Endothelial cell (in vitro differentiated cells): ENCODE measurements at regions not wholly inside any gene's neighbourhood (a gene's known extent, or its start where the extent isn't known, plus 50 kb on each side); places are given as distances from the start of the nearest gene placed in this dataset.

Source experiments
- DNase-seq: peaks from one replicate; pipeline ENCODE4 v3.0.0; 2021; ENCODE audit warnings: low spot score
- H3K27ac Mint-ChIP-seq: one replicate; pipeline ENCODE4 v1.8.0; 2021; ENCODE audit warnings: mixed read lengths, inconsistent platforms; ENCODE audit not compliant: unreplicated experiment
- H3K27me3 Mint-ChIP-seq: one replicate; pipeline ENCODE4 v1.8.0; 2021; ENCODE audit warnings: mild to moderate bottlenecking, moderate library complexity, mixed read lengths, inconsistent platforms; ENCODE audit not compliant: unreplicated experiment
- H3K36me3 Mint-ChIP-seq: one replicate; pipeline ENCODE4 v1.8.0; 2021; ENCODE audit warnings: mild to moderate bottlenecking, low read depth, mixed read lengths, inconsistent platforms; ENCODE audit not compliant: unreplicated experiment
- H3K4me1 Mint-ChIP-seq: one replicate; pipeline ENCODE4 v1.8.0; 2021; ENCODE audit warnings: mild to moderate bottlenecking, mixed read lengths, inconsistent platforms; ENCODE audit not compliant: unreplicated experiment
- H3K4me3 Mint-ChIP-seq: one replicate; pipeline ENCODE4 v1.8.0; 2021; ENCODE audit warnings: mild to moderate bottlenecking, mixed read lengths, inconsistent platforms; ENCODE audit not compliant: unreplicated experiment
- H3K9me3 Mint-ChIP-seq: one replicate; pipeline ENCODE4 v1.8.0; 2021; ENCODE audit warnings: mixed read lengths, inconsistent platforms; ENCODE audit not compliant: unreplicated experiment
- CTCF ChIP-seq: fragments of 200-600 bp; sonication (generic); IDR thresholded peaks from one replicate; pipeline ENCODE4 v1.5.0; 2021; ENCODE audit warnings: antibody characterized with exemption; ENCODE audit not compliant: unreplicated experiment

- H3K27me3 Mint-ChIP-seq = no peaks in the 10 kb centered on the region
- no peaks in the 10 kb centered on the region for H3K36me3 Mint-ChIP-seq
- H3K4me1 Mint-ChIP-seq = peaks cover 5% of the 10 kb centered on the region
- no peaks in the 10 kb centered on the region for H3K9me3 Mint-ChIP-seq
- no peak for DNase-seq
- no peak overlapping the region for H3K4me3 Mint-ChIP-seq
- TF ChIP-seq CTCF = no peak
- no peak overlapping the region for H3K27ac Mint-ChIP-seq
These were observed 268.4 kb downstream of the FOXO1 start for GRCh38 chr13:40398065-40398464.

- TF ChIP-seq CTCF = no peak
- no peak for DNase-seq
These were observed 266.7 kb downstream of the FOXO1 start for GRCh38 chr13:40399756-40400155.

GRCh38 chr13:40401911-40402776, 264.3 kb downstream of the FOXO1 start:
- Mint-ChIP-seq H3K27ac (no peak overlapping the region), H3K36me3 (peaks cover 7% of the 10 kb centered on the region), H3K4me3 (no peak overlapping the region), H3K9me3 (no peaks in the 10 kb centered on the region), H3K4me1 (peaks cover 16% of the 10 kb centered on the region), H3K27me3 (peaks cover 2% of the 10 kb centered on the region)
- TF ChIP-seq CTCF = no peak
- DNase-seq = no peak

More at GRCh38 chr13:40399756-40400155, 266.7 kb downstream of the FOXO1 start:
- Mint-ChIP-seq H3K4me1 (peaks cover 6% of the 10 kb centered on the region), H3K4me3 (no peak overlapping the region), H3K27me3 (no peaks in the 10 kb centered on the region), H3K36me3 (peaks cover 1% of the 10 kb centered on the region), H3K9me3 (no peaks in the 10 kb centered on the region), H3K27ac (no peak overlapping the region)

- no peak for DNase-seq
- TF ChIP-seq CTCF = no peak
- Mint-ChIP-seq H3K4me1 (peaks cover 16% of the 10 kb centered on the region), H3K27me3 (peaks cover 2% of the 10 kb centered on the region), H3K9me3 (no peaks in the 10 kb centered on the region), H3K36me3 (peaks cover 7% of the 10 kb centered on the region), H3K27ac (no peak overlapping the region), H3K4me3 (no peak overlapping the region)
These were observed 263.5 kb downstream of the FOXO1 start for GRCh38 chr13:40402931-40403431.

GRCh38 chr13:40403509-40404241, 262.8 kb downstream of the FOXO1 start:
- H3K36me3 Mint-ChIP-seq = peaks cover 7% of the 10 kb centered on the region
- peaks cover 16% of the 10 kb centered on the region for H3K4me1 Mint-ChIP-seq
- no peak for DNase-seq
- H3K27ac Mint-ChIP-seq = no peak overlapping the region
- no peaks in the 10 kb centered on the region for H3K9me3 Mint-ChIP-seq
- H3K27me3 Mint-ChIP-seq = peaks cover 2% of the 10 kb centered on the region
- H3K4me3 Mint-ChIP-seq = no peak overlapping the region
- TF ChIP-seq CTCF = no peak
